Activated CD4-positive, alpha-beta T cell treated with anti-CD3 and anti-CD28 coated beads, Interleukin-10, Interleukin-2, amounts not matched to agents 100 ng/mL and 50 ng/mL, durations not matched to agents 16 hours and 8 hours (primary cell): ENCODE measurements at regions not wholly inside any gene's neighbourhood (a gene's known extent, or its start where the extent isn't known, plus 50 kb on each side); places are given as distances from the start of the nearest gene placed in this dataset.
"Not testable (repeated sequence)": the region's sequence is repeated elsewhere in the genome, so short reads cannot be mapped to it uniquely, and the experiment has no call there.

Experiments used
- DNase-seq: peaks from one replicate; pipeline ENCODE4 v3.0.0-alpha.2; 2020

DNA sequence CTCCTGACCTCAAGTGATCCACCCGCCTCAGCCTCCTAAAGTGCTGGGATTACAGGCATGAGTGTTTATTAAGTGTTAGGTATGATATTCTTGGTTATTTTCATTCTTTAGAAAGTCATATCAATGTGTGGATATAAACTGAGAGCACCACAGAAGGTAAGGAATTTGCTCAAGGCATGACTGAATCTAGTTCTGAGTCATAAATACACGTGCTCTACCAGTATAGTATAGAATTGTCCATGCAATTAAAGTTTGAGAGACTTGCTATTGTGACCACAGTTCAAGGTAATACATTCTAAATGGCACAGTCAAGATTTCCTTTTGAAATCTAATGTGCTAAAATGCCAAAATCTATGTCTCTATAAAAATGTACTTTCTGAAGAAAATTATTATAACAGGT lies 401.1 kb upstream of the CHRM3 start:
- no peak for DNase-seq

DNA sequence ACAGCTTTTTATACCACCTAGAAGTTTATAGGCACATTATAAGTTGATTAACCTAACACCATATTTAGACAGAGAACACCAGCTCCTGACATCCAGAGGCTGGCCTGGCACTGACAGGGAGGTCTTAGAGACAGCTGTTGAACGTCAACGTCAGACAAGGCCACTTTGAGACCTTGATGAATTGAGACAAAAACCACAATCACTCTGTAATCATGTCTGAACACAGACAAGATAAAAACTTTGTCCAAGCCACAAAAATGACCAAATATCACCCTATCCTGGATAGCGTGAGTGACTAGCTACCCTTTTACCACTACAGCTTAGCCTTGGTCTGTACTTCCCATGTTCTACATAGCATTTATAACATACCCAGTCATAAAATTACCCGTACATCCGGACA lies 403.6 kb upstream of the CHRM3 start:
- no peak for DNase-seq

DNA sequence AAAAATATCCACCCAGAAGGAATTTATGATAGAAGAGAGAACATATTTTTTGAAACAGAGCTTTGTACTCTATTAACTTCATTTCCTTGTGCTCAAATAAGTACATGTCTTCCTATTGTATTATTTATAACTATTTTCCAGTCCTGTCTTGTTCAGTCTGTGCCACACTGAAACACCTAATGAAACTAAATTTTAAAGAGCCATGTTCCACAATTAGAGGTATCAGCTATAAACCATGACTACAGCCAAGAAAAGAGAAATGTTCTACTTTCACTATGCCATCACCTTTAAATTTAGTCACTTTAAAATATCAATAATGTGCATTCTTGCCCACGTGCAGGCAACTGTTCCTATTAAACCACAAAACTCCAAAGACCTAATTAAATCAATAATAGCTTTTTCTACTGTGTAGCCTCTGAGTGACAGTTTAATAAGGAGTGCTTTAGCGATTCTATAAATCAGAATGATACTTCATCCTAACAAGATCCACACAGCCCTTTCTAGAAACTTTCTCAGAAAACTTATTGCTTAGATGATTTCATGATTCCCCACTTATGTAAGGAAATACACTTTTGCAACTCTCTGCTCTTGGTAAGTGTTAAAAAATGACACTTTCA lies 404.9 kb upstream of the CHRM3 start:
- DNase-seq: no peak

DNA sequence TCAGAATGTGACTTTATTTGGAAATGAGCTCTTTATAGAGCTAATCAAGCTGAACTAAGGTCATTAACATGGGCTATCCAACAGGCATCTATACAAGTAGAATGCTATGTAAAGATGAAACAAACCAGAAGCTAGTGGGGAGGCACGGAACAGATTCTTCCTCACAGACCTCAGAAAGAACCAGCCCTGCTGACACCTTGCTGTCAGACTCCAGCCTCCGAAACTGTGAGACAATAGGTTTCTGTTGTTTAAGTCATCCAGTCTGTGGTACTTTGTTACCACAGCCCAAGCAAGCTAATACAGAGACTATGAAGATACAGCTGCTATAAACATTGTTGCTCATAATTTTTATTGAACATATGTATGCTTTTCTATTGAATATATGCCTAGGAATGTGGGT lies 406.3 kb upstream of the CHRM3 start:
- no peak for DNase-seq

DNA sequence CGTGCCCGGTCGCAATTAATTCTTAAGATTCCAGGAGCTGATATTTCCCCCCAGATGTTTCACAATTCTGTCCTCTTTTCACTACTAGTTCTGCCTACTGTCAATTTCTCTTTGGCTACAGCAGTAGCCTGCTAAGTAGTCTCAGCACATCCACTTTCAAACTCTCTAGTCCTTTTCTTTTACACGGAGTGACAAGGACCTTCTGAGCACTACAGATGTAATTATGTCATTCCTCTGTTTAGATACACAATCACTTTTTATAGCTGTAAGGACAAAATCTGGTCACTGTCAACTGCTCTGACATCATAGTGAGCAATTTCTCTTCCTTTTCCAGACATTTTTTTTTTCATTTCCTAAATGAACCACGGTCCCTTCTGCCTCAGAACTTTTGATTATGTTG lies 421.7 kb upstream of the CHRM3 start:
- DNase-seq: no peak

DNA sequence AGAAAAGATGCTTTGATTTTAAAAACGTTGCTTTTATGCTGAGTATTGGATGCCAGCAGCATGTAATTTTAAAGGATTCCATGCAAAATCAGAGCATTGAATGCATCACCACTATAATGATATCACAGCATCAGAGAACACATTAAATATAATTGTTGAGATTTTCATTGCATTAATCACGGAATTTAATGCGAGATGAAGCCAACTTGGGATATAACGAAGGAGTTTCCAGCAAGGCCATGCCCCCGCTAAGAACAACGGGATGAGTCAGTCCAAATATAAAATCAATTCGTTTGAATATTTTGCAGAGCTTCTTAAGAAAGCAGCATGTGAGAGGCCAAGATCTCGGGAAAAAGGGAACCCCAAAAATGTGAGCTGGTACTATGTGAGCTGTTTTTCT lies 423.4 kb upstream of the CHRM3 start:
- DNase-seq: no peak

DNA sequence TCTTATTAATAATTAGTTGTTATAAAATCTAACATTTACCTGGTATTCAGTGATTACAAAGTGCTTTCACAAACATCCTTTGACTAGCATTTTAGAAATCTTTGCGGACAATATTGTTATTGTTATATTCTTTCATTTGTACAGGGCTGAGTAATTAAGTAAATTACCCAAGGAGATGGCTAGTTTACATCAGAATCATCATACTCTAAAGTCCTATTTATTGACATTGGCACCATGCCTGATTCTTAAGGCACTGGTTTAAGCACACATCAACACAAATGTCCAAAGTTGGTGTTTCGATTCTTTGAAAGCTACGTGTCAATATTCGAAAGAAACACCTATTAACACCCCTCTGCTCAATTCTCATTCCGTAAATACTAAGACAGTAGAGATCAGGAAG lies 424.6 kb upstream of the CHRM3 start:
- DNase-seq: no peak

DNA sequence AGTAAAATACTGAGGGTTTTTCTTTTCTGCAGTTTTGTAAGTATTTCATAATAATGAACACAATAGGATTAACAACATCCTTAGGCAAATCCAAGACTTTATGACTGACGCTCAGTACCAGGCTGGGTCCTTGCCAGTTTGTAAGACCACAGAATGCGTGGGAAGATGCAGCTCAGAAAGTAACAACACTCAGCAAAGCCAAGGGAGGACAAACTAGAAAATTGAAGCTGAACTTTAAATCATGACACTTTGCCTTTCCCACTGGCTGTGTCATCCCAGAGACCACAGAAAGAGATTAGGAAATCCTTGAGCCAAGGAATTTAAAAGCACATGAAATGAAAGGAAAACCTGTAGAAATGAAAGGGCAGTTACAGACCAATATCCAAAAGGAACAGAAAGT lies 426.3 kb upstream of the CHRM3 start:
- DNase-seq: no peak

DNA sequence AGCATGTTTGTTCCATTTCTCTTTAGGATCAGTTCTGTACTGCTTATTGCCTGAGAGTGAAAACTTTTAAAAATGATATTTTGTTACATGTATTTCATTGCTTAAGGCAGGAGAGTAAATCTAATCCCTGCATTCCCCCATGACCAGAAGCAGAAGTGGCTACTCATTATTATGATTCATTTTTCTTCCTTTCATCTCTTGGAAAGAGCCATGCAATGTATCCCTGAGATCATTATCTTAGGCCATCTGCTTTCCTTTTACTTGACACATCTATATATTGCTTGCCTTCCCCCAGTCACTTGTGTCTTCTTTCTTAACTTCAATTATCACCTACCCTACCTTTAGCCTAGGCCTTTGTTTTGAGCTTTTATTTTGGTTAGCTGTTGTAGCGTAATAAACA lies 430.4 kb upstream of the CHRM3 start:
- no peak for DNase-seq

DNA sequence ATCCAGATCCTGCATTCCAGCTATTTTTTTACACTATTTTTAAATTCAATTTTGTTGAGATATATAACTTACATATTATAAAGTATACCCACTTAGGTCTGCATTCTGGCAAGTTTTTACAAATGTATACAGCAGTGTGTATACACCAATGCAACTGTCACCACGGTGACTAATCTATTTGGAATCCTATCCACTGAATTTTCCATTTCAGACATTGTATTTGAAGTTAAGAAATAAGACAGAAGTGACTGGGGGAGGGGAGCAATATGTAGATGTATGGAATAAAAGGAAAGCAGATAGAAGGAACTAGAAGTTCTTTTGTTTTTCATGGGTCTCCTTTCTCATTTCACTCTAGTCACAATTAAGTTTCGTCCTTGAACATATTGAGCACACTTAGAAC lies 431.5 kb upstream of the CHRM3 start:
- no peak for DNase-seq

DNA sequence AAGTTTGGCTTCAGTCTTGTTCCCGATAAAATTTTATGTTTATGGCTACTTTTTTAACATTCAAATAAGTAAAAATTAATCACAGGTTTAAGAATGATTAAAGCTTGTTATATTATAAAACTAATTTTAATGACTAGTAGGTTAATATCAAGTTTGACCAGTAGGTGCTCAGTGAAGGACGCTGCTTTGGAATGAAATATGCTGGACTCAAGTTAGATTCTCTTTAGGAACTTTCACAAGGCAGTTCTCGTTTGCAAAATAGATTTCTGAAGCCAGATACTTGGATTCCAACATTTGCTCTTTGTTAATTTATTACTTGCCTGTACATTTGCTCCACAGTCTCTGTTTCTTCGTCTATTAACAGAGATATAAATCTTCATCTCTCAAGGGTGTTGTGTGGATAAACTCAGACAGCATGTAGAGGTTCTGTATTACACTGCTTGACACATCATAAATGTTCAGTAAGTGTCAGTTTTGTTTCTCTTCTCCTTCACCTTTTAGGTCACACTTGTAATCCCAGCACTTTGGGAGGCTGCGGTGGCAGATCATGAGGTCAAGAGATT lies 432.8 kb upstream of the CHRM3 start:
- DNase-seq: no peak

DNA sequence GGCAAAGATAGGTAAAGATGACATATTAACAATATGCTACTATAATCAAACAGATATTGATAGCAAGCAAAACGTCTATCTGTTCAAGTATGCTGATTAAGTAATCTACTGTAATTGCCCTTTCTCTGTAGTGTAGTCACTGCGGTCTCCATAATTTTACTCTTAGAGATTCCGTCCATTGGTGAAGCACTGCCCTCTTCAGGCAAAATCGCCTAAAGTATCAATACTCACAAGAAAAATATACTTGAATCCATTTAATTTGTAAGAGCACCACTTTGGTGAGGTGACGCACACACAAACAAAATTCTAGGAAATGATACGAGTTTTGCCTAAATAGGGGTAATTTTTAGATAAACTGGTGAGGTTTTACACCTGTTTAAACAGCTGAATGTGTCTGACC lies 434.6 kb upstream of the CHRM3 start:
- DNase-seq: peak; percentile 1

DNA sequence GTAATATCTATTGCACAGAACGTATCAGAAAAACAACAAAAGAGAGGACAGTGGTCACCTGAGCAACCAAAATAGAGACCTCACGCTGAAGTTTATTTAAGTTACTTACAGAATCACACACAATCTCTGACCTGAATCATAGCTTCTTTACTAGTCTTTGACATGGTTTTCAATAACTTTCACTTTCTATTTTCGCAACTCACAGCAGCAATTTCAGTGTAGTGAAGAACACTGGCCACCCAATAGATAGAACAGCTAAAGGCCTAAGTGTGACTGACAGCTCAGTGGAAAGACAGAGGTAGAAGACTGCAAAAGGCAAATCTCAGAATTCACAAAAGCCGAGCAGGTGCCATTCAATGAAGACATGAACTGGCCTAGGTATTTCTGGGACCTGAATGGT lies 435.6 kb upstream of the CHRM3 start:
- DNase-seq: no peak

DNA sequence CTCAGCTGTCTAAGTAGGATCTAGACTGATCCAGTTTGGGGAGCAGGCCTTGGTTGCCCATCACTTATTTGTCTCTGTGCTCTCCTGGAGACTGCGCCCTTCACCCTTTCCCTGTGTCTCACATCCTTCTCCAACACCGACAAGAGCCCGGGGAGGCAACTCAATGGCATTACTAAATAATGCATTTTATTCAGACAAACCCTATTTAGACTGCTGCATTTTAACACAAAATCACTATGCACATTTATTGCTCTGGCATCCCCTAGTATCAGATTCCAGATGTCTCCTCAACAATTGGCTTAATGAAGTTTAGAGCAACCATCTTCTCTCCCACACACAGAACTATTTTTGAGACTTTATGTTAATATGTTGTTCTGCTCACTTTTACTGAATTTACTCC lies 436.4 kb upstream of the CHRM3 start:
- DNase-seq: no peak

DNA sequence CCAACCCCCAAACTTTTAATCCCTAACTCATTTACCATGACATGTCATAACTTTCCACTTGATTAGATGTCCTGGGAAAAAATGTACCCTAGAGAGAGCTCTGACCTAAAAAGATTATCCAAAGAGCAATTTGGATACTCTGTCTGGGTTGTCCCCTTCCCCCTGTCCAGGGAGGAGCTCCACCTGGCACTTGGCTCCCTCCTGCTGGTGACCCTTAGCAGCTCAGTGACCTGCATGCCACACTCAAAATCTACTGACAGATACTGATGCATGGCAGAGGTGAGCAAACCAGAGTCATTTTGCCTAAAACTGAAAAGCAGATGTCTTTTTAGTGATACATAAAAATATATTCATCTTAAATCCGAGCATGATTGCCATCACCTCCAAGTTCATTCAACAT lies 442.3 kb upstream of the CHRM3 start:
- no peak for DNase-seq

DNA sequence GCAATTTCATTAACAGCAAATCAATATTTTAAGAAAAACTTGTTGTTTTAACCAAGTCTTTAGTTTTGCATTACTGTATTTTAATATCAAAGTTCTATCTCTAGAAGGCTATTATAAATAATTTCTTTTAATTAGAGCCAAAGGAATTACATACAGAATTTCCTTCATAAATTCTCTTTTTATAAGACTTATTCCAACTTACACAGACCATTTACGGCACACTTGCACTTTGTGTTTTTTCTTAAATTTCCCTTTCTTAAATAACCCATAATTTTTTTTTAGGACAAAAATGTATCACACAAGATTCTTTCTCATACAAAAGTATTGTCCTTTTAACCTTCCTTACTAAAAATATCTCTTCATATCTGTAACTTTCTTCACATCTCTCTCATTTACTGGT lies 458.5 kb upstream of the CHRM3 start:
- no peak for DNase-seq

DNA sequence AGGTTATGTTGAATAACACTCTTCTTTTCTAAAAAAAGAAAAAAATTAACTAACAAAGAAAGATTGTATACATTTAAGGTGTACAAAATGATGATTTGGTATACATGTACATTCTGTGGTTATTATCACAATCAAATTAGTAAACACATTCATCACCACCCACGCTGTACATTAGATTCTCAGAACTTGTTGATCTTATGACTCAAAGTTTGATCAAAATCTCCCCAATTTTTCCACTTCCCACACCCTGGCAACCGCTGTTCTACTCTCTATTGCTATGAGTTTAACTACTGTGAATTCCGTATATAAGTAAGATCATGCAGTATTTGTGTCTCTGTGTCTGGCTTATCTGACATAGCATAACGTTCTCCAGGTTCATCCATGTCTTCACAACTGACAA lies 469.5 kb upstream of the CHRM3 start:
- no peak for DNase-seq

DNA sequence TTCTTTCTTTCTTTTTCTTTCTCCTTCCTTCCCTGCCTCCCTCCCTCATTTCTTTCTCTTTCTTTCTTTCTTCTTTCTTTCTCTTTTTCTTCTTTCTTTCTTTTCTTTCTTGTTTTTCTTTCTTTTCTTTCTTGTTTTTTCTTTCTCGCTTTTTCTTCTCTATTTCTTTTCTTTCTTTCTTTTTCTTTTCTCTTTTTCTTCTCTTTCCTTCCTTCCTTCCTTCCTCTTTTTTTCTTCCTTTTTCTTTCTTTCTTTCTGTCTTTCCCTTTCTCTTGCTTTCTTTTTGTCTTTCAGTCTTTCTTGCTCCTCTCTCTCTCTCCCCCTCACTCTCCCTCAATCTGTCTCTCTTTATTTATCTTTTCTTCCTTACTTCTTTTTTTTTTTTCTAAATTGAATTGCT lies 472.0 kb upstream of the CHRM3 start:
- DNase-seq: no peak

DNA sequence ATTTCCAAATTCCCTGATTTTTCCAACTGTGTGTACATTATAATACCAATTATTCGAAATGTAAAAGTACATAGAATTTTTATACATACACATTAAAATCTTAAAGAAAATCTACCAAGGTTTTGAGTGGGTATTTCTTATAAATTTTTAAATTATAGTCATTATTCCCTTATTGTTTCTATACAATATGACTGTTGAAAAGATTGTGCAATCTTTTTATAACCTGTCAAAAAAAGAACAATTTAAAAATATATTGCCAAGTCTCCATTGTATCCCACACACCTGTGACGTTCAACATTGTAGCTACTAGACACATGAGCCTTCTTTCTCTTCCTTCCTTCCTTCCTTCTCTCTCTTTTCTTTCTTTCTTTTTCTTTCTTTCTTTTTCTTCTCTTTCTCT lies 473.2 kb upstream of the CHRM3 start:
- DNase-seq: no peak

DNA sequence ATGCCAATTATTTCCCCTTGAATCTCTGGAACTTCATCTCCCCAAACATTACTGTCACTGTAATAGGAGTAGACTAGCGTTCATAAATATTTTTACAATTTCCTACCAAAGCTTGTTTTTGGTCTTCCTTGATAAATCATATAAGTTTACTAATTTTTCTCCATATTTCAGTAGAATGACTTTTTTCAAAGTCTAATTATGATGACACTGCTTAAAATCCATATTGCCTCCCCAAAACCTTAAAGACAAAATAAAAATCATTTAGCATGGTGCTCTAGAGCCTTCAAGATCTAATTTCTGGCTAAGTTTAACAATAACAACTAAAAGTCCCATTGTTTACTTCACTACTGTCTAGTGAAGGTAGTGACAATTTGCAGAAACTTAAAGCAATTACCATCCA lies 474.2 kb upstream of the CHRM3 start:
- DNase-seq: no peak

DNA sequence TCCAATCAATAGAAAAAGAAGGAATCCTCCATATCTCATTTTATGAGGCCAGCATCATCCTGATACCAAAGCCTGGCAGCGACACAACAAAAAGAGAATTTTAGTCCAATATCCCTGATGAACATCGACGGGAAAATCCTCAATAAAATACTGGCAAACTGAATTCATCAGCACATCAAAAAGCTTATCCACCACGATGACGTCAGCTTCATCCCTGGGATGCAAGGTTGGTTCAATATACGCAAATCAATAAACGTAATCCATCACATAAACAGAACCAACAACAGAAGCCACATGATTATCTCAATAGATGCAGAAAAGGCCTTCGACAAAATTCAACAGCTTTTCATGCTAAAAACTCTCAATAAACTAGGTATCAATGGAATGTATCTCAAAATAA lies 483.6 kb upstream of the CHRM3 start:
- not testable (repeated sequence) for DNase-seq

DNA sequence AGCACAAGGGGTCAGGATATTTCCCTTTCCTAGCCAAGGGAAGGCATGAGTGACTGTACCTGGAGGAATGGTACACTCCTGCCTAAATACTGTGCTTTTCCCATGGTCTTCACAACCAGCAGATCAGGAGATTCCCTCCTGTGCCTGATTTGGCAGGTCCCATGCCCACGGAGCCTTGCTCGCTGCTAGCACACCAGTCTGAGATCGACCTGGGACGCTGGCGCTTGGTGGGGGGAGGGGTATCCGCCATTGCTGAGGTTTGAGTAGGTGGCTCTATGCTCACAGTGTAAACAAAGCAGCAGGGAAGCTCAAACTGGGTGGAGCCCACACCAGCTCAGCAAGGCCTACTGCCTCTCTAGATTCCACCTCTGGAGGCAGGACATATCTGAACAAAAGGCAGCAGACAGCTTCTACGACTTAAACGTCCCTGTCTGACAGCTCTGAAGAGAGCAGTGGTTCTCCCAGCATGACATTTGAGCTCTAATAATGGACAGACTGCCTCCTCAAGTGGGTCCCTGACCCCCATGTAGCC lies 486.0 kb upstream of the CHRM3 start:
- DNase-seq: no peak

DNA sequence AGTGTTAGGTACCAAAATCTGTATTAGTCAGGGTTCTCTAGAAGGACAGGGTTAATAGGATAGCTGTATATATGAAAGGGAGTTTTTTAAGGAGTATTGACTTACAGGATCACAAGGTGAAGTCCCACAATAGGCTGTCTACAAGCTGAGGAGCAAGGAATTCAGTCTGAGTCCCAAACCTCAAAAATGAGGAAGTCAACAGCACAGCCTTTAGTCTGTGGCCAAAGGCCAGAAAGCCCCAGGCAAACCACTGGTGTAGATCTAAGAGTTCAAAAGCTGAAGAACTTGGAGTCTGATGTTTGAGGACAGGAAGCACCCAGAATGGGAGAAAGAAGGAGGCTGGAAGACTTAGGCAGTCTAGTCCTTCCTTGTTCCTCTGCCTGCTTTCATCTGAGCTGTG lies 487.5 kb upstream of the CHRM3 start:
- DNase-seq: no peak

DNA sequence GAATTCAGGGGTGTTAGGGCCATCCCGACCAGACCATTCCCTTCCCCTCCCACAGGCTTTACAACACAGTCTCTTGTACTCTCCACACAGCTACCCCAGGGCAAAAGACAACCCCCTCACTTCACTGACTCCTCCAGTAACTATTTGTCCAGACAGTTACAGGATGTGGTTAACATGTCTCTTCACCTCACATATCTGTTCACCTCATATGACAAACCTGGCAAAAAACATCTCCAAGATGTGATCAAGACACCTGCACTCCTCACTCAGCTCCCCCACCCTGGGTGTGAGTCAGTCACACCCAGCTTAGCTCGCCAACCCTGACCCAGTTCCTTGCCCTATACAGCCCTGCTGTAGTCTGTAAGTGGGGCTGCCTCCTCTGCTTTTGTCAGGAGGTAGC lies 490.5 kb upstream of the CHRM3 start:
- no peak for DNase-seq

DNA sequence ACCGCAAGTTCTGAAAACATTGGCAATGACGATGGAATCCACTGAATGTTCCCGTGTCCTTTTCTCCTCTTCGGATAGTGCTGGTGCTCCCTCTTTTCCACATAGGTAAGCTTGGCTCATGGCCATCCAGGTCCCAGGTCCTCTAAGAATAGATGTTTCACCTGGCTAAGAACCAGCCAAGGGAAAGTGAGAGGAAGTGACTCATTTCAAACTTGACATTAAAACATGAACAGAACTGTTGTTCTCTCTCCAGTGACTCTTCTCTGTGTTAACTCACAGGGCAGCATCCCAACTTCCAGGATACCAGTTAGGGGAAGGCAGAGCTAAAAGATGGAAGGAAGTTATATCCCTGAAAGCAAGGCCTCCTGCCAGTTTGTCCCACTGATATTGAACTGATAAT lies 493.8 kb upstream of the CHRM3 start:
- DNase-seq: no peak
